Stimulated activated CD4-positive, alpha-beta T cell treated with anti-CD3 and anti-CD28 coated beads, Interleukin-4, amount 100 ng/mL, for 1 hour (primary cell): ENCODE measurements at regions not wholly inside any gene's neighbourhood (a gene's known extent, or its start where the extent isn't known, plus 50 kb on each side); places are given as distances from the start of the nearest gene placed in this dataset.
"Not testable (repeated sequence)": the region's sequence is repeated elsewhere in the genome, so short reads cannot be mapped to it uniquely, and the experiment has no call there.

Experiments
- DNase-seq: peaks from one replicate; pipeline ENCODE4 v3.0.0-alpha.2; 2020

DNA sequence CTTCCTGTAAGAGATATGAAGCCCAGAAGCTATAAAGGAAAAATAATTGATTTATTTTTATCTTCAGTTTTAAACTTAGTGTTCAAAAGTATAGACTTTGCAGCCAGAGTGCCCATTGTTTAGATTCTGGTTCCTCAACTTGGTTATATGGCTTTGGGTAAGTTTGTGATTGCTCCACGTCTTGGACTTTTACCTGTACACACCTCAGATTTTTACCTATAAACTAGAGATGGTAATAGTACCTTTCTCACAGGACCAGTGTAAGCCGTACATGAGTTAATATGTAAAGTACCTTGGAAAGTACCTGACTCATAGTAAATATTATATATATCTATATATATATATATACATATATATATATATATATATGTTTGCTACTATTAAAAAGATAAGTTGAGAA, 283.8 kb downstream of the RAP2B start:
- no peak for DNase-seq

- DNase-seq, result no peak
These were observed 286.3 kb downstream of the RAP2B start for GRCh38 chr3:153448151-153448829.

DNA sequence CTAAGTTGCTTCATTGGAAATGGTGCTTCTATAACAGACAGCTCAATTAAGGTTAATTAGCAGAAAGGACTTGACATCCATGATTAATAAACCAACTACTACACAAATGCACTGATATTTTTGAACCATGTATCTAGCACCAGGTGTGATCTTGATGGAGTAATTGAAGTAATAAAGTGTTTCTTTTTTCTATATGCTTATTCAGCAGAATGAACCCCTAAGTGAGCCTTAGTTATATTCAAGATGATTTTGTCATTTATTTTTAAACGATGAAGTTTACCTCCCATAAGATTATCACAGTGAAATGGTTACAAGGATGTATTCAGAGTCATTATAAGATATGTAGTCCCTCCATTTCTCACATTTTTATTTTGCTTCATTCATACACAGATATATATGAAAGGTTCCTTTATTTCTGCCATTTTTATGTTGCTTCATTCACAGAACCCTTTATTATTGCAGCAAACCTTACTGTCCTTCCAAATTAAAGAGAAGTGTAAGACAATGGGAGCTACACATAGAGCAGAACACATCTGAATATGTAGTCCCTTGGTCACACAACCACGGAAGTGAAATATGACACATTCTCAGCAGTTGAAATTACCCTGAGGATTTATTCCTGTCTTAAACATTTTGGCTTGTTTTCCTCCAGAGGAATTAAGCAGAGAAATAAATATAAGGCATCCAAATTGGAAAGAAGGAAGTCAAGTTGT, 295.0 kb downstream of the RAP2B start:
- DNase-seq, result no peak

- no peak for DNase-seq
These were observed 296.9 kb downstream of the RAP2B start for GRCh38 chr3:153458881-153459280.

GRCh38 chr3:153462545-153462944, 300.5 kb downstream of the RAP2B start:
- no peak for DNase-seq

- DNase-seq, result no peak
These were observed 301.9 kb downstream of the RAP2B start for GRCh38 chr3:153463895-153464294.

- no peak for DNase-seq
These were observed 307.1 kb downstream of the RAP2B start for GRCh38 chr3:153469162-153469561.

- no peak for DNase-seq
These were observed 322.8 kb downstream of the RAP2B start for GRCh38 chr3:153484842-153485241.

- no peak for DNase-seq
These were observed 333.4 kb downstream of the RAP2B start for GRCh38 chr3:153495422-153495821.

GRCh38 chr3:153502682-153503081, 340.7 kb downstream of the RAP2B start:
- DNase-seq, result no peak

GRCh38 chr3:153503873-153504272, 341.8 kb downstream of the RAP2B start:
- DNase-seq, result no peak

- not testable (repeated sequence) for DNase-seq
These were observed 344.2 kb downstream of the RAP2B start for GRCh38 chr3:153506205-153506604.

DNA sequence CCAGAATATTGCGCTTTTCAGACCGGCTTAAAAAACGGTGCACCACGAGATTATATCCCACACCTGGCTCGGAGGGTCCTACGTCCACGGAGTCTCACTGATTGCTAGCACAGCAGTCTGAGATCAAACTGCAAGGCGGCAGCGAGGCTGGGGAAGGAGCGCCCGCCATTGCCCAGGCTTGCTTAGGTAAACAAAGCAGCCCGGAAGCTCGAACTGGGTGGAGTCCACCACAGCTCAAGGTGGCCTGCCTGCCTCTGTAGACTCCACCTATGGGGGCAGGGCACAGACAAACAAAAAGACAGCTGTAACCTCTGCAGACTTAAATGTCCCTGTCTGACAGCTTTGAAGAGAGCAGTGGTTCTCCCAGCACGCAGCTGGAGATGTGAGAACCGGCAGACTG, 344.7 kb downstream of the RAP2B start:
- DNase-seq, result not testable (repeated sequence)

DNA sequence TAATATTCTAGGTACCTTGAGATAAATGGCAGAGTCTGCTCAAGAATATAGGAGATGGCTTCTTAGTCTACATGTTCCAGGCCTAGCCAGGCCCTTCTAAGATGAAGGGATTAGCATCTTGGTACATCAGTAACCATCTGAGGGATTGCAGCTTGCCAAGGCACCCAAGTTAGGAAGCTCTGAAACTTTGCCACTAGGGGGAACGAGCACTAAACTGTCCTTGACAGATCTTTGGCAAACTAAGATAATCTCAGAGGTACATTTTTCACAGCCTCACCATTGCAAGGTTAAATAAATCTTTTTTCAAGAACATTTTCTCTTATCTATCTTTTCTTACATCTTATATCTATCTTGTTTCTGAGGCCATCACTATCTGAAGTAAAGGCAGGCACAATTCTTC, 351.2 kb downstream of the RAP2B start:
- DNase-seq, result no peak

DNA sequence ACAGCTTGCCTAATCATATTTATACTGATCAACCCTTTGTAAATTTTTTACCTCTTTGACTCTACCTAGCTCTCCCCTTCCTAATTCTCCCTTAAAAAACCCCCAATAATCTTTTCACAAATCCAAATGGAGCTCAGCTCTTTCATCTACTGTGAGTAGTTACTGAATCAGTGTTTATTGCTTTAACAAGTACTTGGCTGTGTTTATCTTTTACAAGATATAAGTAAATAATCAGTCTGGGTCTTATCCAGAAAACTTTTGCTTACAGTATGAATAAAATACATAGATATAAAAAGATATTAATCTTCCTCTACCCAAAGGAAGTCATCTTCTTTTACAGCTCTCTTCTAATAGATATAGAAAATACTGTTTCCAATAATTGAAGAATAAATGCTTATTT, 366.4 kb downstream of the RAP2B start:
- DNase-seq, result no peak

DNA sequence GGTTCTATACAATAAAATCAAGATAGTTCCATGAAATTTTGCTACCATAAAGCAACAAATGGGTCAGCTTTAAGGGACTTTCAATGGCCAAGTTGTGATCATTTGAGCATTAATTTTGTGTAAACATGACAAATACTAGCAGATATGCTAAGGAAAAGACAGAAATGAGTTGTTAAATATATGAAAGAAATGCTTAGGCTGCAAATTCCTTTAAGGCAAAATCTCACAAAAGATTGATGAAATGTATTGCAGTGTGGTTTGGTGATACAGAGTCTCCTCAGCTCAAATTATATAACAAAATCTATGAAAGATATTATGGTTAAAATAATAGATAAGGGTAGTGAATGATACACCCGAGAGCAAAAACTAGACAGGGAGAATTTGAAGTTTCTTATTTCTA, 377.2 kb downstream of the RAP2B start:
- DNase-seq, result no peak

DNA sequence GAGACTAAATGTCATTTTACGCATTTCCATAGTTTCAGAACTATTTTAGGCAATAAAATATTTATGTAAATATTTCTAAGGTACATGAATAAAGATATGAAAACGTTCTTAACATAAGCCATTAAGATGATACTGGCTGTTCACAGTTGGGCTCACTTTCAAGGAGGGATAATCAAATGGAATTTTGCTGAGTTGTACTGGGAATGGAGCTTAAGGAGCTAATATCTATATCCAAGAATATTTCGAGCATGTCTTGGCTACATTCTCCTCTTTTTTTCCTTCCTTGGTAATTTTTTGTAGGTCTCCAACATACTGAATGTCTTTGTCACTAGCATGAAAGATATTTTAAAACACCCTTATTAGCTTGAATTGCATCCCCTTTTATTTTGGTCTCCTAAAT, 383.4 kb downstream of the RAP2B start:
- no peak for DNase-seq

- no peak for DNase-seq
These were observed 385.9 kb downstream of the RAP2B start for GRCh38 chr3:153547970-153548369.

GRCh38 chr3:153549686-153550085, 387.7 kb downstream of the RAP2B start:
- DNase-seq, result not testable (repeated sequence)

GRCh38 chr3:153551536-153552285, 389.7 kb downstream of the RAP2B start:
- DNase-seq, result no peak

DNA sequence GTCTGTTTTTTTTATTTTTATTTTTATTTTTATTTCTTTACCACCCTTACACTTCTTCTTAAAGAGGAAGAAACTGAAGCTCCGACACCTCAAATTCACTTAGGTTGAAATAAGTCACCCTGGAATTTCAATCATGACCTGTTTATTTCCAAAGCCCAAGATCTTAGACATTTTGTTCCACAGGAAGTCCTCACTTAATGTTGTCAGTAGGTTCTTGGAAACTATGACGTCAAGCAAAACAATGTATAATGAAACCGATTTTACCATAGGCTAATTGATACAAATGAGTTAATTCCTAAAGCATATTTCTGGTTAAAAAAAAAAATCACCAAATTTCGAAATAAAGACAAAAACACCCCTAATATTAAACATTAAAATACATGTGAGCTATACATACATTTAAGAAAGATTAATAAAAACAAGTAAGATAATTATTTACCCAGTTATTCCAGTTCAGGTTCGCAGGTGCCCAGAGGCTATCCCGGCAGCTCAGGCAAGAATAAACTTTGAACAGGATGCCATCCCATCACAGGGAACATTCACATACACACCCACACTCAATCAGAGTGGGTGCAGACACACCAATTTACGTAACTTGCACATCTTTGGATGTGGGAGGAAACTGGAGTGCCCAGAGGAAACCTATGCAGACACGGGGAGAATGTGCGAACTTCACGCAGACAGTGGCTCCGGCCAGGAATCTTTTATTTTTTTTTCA, 391.0 kb downstream of the RAP2B start:
- DNase-seq, result no peak

- no peak for DNase-seq
These were observed 391.5 kb downstream of the RAP2B start for GRCh38 chr3:153553605-153553945.

- no peak for DNase-seq
These were observed 393.9 kb downstream of the RAP2B start for GRCh38 chr3:153555919-153556318.
